Right lobe of liver (tissue), 4 donors: ENCODE measurements at regions not wholly inside any gene's neighbourhood (a gene's known extent, or its start where the extent isn't known, plus 50 kb on each side); places are given as distances from the start of the nearest gene placed in this dataset.

Experiments used
- CTCF ChIP-seq, 4 donors: fragments of 200-600 bp in 3 of 4; fragments of 450-650 bp in 1 of 4; IDR thresholded peaks; one replicate each; pipeline versions ENCODE4 v1.5.1 to v1.8.0; 2016 to 2022; ENCODE audit warnings: antibody characterized with exemption in 4 of 4, mild to moderate bottlenecking in 2 of 4
- POLR2A ChIP-seq: fragments of 450-650 bp; IDR thresholded peaks from one replicate; pipeline ENCODE4 v1.6.1; 2017; ENCODE audit warnings: antibody characterized with exemption, mild to moderate bottlenecking
- donor health status: DM: no; HTN: no; CAD: no.
- donor health status: DM: no; HTN: no; CAD: no.
- donor health status: DM: no; HTN: yes; CAD: no.

DNA sequence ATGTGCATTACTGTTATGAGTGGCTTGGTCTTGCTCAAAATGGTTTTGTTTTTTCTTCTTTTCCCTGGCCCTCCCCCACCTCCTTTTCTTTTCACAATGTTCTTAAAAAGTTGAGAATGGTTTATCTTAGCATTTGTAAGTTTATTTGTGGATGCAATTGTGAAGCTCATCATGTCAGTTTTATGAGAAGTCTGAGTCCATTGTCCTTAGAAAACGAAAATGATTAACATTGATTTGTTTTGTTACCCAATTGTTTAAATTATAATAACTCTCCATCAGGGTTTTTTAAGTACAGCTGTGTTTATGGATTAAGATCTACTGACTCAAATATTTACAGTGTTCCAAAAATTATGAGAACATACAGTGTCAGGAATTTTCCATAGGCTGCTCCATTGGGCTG lies 511.3 kb upstream of the PAPPA start:
- TF ChIP-seq CTCF (IDR thresholded peaks at IDR 0.05) (no peak), POLR2A (no peak)
